ENCODE measurements at regions not wholly inside any gene's neighbourhood (a gene's known extent, or its start where the extent isn't known, plus 50 kb on each side); places are given as distances from the start of the nearest gene placed in this dataset.

- TF ChIP-seq EZH2 (IDR thresholded peaks at IDR 0.05) (no peak), CTCF (IDR thresholded peaks at IDR 0.05) (no peak)
These were observed 271.3 kb downstream of the TJP1 start for GRCh38 chr15:29550834-29551465.
